ENCODE measurements at regions not wholly inside any gene's neighbourhood (a gene's known extent, or its start where the extent isn't known, plus 50 kb on each side); places are given as distances from the start of the nearest gene placed in this dataset.

DNA sequence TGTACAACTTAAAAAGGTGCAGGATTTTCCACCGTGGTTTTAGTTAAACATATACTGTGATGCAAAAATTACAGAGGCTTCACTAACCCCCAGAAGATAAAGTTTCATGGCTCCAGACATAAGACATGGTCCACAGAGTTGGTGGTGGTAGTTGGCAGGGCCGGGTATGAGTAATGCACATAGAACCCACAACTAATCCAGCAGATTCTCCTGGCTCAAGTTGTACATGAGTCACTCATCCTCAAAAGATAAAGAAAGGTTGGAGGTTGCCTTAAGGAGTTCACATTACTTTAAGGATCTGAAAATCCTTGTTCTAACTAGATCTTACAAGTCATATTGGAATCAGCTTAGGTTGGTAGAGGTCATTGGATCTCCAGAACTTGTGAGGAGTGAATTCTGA lies 98.3 kb upstream of the ZBTB20 start:
- DNase-seq (ENCODE audit: extremely low read depth, insufficient read length) = no peak
- Histone ChIP-seq H3K27me3 (replicated peaks; ENCODE audit: control insufficient read depth, insufficient read depth, low read length) (no peaks in the 10 kb centered on the region), H3K36me3 (ENCODE audit: control insufficient read depth, insufficient read depth, low read length) (no peaks in the 10 kb centered on the region), H3K4me3 (replicated peaks; ENCODE audit: low read depth, low read length) (no peak overlapping the region)
- TF ChIP-seq, protein P1, sequence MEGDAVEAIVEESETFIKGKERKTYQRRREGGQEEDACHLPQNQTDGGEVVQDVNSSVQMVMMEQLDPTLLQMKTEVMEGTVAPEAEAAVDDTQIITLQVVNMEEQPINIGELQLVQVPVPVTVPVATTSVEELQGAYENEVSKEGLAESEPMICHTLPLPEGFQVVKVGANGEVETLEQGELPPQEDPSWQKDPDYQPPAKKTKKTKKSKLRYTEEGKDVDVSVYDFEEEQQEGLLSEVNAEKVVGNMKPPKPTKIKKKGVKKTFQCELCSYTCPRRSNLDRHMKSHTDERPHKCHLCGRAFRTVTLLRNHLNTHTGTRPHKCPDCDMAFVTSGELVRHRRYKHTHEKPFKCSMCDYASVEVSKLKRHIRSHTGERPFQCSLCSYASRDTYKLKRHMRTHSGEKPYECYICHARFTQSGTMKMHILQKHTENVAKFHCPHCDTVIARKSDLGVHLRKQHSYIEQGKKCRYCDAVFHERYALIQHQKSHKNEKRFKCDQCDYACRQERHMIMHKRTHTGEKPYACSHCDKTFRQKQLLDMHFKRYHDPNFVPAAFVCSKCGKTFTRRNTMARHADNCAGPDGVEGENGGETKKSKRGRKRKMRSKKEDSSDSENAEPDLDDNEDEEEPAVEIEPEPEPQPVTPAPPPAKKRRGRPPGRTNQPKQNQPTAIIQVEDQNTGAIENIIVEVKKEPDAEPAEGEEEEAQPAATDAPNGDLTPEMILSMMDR (IDR thresholded peaks at IDR 0.05; ENCODE audit: insufficient read depth, low read length, poor library complexity, severe bottlenecking) = no peak

DNA sequence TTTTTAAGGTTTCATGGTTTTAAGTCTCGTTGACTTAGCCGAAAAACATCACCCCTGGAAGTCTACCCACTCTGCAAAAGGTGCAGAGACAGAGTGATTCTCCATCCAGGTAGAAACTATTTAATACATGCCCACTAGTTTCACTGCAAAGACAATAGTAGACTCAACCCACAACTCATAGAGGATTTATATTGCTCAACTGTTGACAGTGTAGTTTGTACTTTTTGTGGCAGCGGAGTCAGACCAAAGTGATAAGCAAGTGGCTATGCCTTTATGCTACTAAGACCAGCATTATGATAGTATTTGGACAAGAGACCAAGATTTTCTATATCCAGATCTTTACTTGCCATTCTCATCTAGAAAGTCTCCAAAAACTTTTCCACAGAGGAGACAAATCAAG lies 98.8 kb upstream of the ZBTB20 start:
- Histone ChIP-seq H3K4me3 (replicated peaks; ENCODE audit: low read depth, low read length) (no peak overlapping the region), H3K36me3 (ENCODE audit: control insufficient read depth, insufficient read depth, low read length) (no peaks in the 10 kb centered on the region), H3K27me3 (replicated peaks; ENCODE audit: control insufficient read depth, insufficient read depth, low read length) (no peaks in the 10 kb centered on the region)
- DNase-seq (ENCODE audit: extremely low read depth, insufficient read length) = no peak
- TF ChIP-seq, protein P1 (IDR thresholded peaks at IDR 0.05; ENCODE audit: insufficient read depth, low read length, poor library complexity, severe bottlenecking) = no peak

DNA sequence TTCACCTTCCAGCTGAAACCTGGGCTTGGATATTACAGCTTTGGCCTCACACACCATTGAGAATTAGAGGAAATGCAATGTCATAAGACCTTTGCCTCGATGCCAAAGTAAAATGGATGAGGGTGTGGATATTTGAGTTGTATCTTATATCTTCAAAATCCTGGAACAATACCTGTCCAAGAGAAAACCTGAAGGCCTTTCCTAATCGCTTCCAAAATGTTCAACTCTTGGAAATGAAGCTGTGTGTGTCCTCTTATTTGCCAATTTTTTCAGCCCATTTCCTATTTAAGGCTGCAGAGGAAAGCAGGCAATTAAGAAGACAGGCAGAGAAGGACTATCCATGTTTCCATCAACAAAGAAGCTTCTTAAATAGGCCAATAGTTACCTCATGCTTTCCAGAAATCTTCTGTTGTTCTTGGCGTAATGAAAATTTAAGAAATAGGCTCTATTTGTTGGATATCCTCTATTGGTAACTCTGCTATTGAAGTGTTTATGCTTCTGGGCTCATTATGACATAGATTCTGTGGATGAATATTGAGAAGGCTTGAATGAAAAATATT lies 99.5 kb upstream of the ZBTB20 start:
- TF ChIP-seq, protein P1 (IDR thresholded peaks at IDR 0.05; ENCODE audit: insufficient read depth, low read length, poor library complexity, severe bottlenecking) = no peak
- Histone ChIP-seq H3K4me3 (replicated peaks; ENCODE audit: low read depth, low read length) (no peak overlapping the region), H3K36me3 (ENCODE audit: control insufficient read depth, insufficient read depth, low read length) (no peaks in the 10 kb centered on the region), H3K27me3 (replicated peaks; ENCODE audit: control insufficient read depth, insufficient read depth, low read length) (no peaks in the 10 kb centered on the region)
- no peak for DNase-seq (ENCODE audit: extremely low read depth, insufficient read length)

DNA sequence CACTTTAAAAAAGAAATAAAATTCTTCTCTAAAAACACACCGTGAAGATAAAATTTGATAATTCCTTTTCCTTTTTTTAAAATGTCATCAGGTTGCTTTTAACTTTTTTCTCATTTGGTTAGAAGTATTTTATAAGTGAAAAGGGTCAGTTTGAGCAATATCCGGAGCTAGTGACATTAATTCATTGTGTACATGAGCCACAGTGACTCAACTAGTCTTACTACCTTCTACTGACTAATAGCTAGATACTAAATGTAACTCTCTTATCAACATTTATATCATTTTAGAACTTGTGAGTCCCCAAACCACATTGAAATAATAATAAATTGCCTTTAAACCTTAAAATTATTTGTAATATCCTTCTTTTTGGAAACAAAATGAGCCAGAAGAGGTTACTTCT lies 101.2 kb upstream of the ZBTB20 start:
- TF ChIP-seq, protein P1 (IDR thresholded peaks at IDR 0.05; ENCODE audit: insufficient read depth, low read length, poor library complexity, severe bottlenecking) = no peak
- Histone ChIP-seq H3K4me3 (replicated peaks; ENCODE audit: low read depth, low read length) (no peak overlapping the region), H3K27me3 (replicated peaks; ENCODE audit: control insufficient read depth, insufficient read depth, low read length) (no peaks in the 10 kb centered on the region), H3K36me3 (ENCODE audit: control insufficient read depth, insufficient read depth, low read length) (no peaks in the 10 kb centered on the region)
- no peak for DNase-seq (ENCODE audit: extremely low read depth, insufficient read length)

DNA sequence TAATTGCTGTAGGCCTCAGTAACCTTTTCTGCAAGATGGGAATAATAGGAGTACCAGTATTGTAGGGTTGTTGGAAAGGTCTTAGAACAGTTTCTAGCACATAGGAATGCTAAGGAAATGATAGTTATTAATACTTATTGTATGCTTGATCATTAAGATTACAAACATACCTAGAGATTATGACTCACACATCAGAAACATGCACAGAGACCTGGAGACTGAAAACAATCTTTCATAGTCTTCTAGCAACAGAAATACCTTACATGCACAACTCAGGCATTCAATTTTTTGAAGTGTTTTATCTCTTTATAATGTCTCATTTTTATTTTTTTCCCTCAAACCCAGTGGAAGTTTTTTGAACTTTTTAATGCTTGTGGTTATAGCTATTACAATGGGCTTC lies 104.4 kb upstream of the ZBTB20 start:
- no peaks in the 10 kb centered on the region for H3K27me3 ChIP-seq (replicated peaks; ENCODE audit: control insufficient read depth, insufficient read depth, low read length)
- no peak overlapping the region for H3K4me3 ChIP-seq (replicated peaks; ENCODE audit: low read depth, low read length)
- DNase-seq (ENCODE audit: extremely low read depth, insufficient read length) = no peak
- H3K36me3 ChIP-seq (ENCODE audit: control insufficient read depth, insufficient read depth, low read length) = no peaks in the 10 kb centered on the region
- TF ChIP-seq, protein P1 (IDR thresholded peaks at IDR 0.05; ENCODE audit: insufficient read depth, low read length, poor library complexity, severe bottlenecking) = no peak

DNA sequence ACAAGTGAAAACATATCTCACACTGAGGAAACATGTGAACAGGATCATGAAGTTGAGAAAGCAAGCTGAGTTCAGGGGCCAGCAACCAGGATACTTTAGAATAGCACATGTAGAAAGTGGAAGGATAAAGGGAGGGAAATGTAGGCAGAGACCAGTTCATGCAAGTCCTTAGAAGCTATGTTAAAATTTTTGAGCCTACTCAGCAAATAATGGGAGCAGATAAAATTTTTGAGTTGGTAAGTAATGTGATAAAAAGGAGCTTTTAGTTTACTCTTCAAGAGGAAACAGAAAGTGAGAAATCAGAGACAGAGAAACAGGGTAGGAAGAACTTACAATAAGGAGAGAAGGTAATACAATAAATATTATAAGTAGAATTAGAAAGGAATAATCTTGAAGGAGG lies 105.6 kb upstream of the ZBTB20 start:
- TF ChIP-seq, protein P1 (IDR thresholded peaks at IDR 0.05; ENCODE audit: insufficient read depth, low read length, poor library complexity, severe bottlenecking) = no peak
- Histone ChIP-seq H3K27me3 (replicated peaks; ENCODE audit: control insufficient read depth, insufficient read depth, low read length) (no peaks in the 10 kb centered on the region), H3K36me3 (ENCODE audit: control insufficient read depth, insufficient read depth, low read length) (no peaks in the 10 kb centered on the region), H3K4me3 (replicated peaks; ENCODE audit: low read depth, low read length) (no peak overlapping the region)
- DNase-seq (ENCODE audit: extremely low read depth, insufficient read length) = no peak
